Neural crest cell (in vitro differentiated cells): ENCODE measurements at regions not wholly inside any gene's neighbourhood (a gene's known extent, or its start where the extent isn't known, plus 50 kb on each side); places are given as distances from the start of the nearest gene placed in this dataset.
"Not testable (repeated sequence)": the region's sequence is repeated elsewhere in the genome, so short reads cannot be mapped to it uniquely, and the experiment has no call there.

Experiments
- DNase-seq: peaks from one replicate; pipeline ENCODE4 v3.0.0; 2021; ENCODE audit warnings: low read depth, mixed read lengths, low spot score
- H3K27ac Mint-ChIP-seq: one replicate; pipeline ENCODE4 v1.8.0; 2021; ENCODE audit warnings: mild to moderate bottlenecking, mixed read lengths; ENCODE audit not compliant: unreplicated experiment
- H3K27me3 Mint-ChIP-seq: 2 replicates; pipeline ENCODE4 v1.8.0; 2021; ENCODE audit warnings: low read depth, mild to moderate bottlenecking, mixed read lengths
- H3K36me3 Mint-ChIP-seq: 2 replicates; pipeline ENCODE4 v1.8.0; 2021; ENCODE audit warnings: low read depth, mild to moderate bottlenecking, mixed read lengths
- H3K4me1 Mint-ChIP-seq: 2 replicates; pipeline ENCODE4 v1.8.0; 2021; ENCODE audit warnings: mixed read lengths
- H3K4me3 Mint-ChIP-seq: one replicate; pipeline ENCODE4 v1.8.0; 2021; ENCODE audit warnings: mild to moderate bottlenecking, mixed read lengths
- H3K9me3 Mint-ChIP-seq: 2 replicates; pipeline ENCODE4 v1.8.0; 2021; ENCODE audit warnings: mixed read lengths
- CTCF ChIP-seq: fragments of 200-600 bp; sonication (generic); conservative IDR thresholded peaks from 2 replicates; pipeline ENCODE4 v1.5.0; 2021; ENCODE audit warnings: antibody characterized with exemption, mild to moderate bottlenecking

- Mint-ChIP-seq H3K9me3 (no peaks in the 10 kb centered on the region), H3K36me3 (no peaks in the 10 kb centered on the region), H3K27me3 (no peaks in the 10 kb centered on the region), H3K27ac (no peak overlapping the region), H3K4me3 (no peak overlapping the region), H3K4me1 (no peaks in the 10 kb centered on the region)
- TF ChIP-seq CTCF: no peak
- DNase-seq: no peak
Observed at GRCh38 chr17:70327723-70328122, 158.4 kb downstream of the KCNJ2 start.

GRCh38 chr17:70329721-70330120, 160.4 kb downstream of the KCNJ2 start:
- peaks cover 2% of the 10 kb centered on the region for H3K9me3 Mint-ChIP-seq
- H3K4me3 Mint-ChIP-seq: no peak overlapping the region
- no peak for DNase-seq
- no peak overlapping the region for H3K27ac Mint-ChIP-seq
- no peaks in the 10 kb centered on the region for H3K27me3 Mint-ChIP-seq
- H3K36me3 Mint-ChIP-seq: no peaks in the 10 kb centered on the region
- no peak for TF ChIP-seq CTCF
- H3K4me1 Mint-ChIP-seq: no peaks in the 10 kb centered on the region

- not testable (repeated sequence) for DNase-seq, H3K27ac Mint-ChIP-seq, H3K36me3 Mint-ChIP-seq, H3K9me3 Mint-ChIP-seq, H3K27me3 Mint-ChIP-seq, H3K4me3 Mint-ChIP-seq, H3K4me1 Mint-ChIP-seq
Observed at GRCh38 chr17:70331066-70331465, 161.7 kb downstream of the KCNJ2 start.

GRCh38 chr17:70332356-70333210, 163.3 kb downstream of the KCNJ2 start:
- H3K36me3 Mint-ChIP-seq: no peaks in the 10 kb centered on the region
- TF ChIP-seq CTCF: no peak
- no peak overlapping the region for H3K4me3 Mint-ChIP-seq
- no peak for DNase-seq
- no peak overlapping the region for H3K27ac Mint-ChIP-seq
- H3K9me3 Mint-ChIP-seq: peaks cover 2% of the 10 kb centered on the region
- H3K4me1 Mint-ChIP-seq: no peaks in the 10 kb centered on the region
- H3K27me3 Mint-ChIP-seq: no peaks in the 10 kb centered on the region

GRCh38 chr17:70336411-70336810, 167.1 kb downstream of the KCNJ2 start:
- no peaks in the 10 kb centered on the region for H3K4me1 Mint-ChIP-seq
- peaks cover 2% of the 10 kb centered on the region for H3K9me3 Mint-ChIP-seq
- no peak overlapping the region for H3K27ac Mint-ChIP-seq
- H3K36me3 Mint-ChIP-seq: no peaks in the 10 kb centered on the region
- H3K4me3 Mint-ChIP-seq: no peak overlapping the region
- DNase-seq: no peak
- no peak for TF ChIP-seq CTCF
- no peaks in the 10 kb centered on the region for H3K27me3 Mint-ChIP-seq

GRCh38 chr17:70338946-70339354, 169.6 kb downstream of the KCNJ2 start:
- Mint-ChIP-seq H3K36me3 (no peaks in the 10 kb centered on the region), H3K9me3 (no peaks in the 10 kb centered on the region), H3K27me3 (no peaks in the 10 kb centered on the region), H3K4me3 (no peak overlapping the region), H3K4me1 (no peaks in the 10 kb centered on the region), H3K27ac (no peak overlapping the region)
- no peak for TF ChIP-seq CTCF
- no peak for DNase-seq
